ENCODE measurements at regions not wholly inside any gene's neighbourhood (a gene's known extent, or its start where the extent isn't known, plus 50 kb on each side); places are given as distances from the start of the nearest gene placed in this dataset.

DNA sequence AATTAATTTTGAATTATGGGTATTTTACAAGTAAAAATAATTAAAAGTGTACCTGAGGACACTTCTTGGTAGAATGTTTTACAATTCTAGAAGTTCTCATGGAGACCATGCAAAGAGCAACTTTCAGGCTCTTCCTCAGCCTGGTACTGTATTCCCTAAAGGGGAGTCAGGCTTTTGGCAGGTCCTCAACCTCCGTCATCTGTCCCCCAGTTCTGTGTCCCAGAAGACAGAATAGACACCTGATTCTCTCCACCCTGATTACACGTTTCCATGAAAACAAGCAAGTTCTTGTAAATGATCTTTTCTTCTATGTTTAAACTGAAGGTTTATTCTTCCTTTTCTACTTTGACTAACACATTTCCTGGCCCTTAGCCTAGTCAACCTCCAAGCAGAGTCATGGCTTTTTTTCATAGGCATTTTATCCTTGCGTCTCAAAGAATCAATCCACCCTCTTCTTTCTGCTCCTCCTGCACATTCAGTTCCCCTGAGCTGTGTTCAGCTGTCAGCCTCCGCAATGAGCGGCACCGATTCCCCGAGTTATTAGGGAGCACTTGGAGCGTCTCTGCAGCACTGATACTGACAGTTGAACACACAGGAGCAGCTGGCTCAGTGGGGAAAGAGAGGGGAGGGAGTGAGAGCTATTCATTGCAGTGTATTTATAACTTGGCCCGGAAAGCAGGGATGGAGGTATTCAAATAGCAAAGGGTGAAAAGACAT, 1082.4 kb upstream of the MAP3K7 start:
- Mint-ChIP-seq H3K4me3 (no peak overlapping the region), H3K27me3 (no peaks in the 10 kb centered on the region), H3K4me1 (no peaks in the 10 kb centered on the region), H3K36me3 (no peaks in the 10 kb centered on the region), H3K27ac (no peak overlapping the region), H3K9me3 (peaks cover 0 to 3% (median 0%) of the 10 kb centered on the region in 7 donors)
- DNase-seq (no peak), ATAC-seq (ENCODE audit: low read depth in 2 of 2) (no peak)

DNA sequence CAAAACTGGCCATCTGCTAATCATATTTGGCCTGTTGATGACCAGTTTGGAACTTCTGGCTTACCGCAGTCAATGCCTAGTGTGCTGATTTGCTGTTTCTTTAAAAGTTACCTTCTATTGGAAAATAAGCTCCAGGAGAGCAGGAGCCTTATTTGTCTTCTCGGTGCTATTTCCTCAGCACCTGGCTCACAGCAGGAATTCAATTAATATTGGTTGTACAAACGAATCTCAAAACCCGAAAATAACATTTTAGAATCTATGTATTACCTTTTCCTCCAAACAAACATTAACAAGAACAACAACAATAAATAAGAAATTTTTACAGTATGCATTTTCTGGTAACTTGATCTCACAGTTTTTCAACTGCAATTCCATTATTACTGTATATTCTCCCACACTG, 1080.7 kb upstream of the MAP3K7 start:
- Mint-ChIP-seq H3K27ac (no peak overlapping the region), H3K36me3 (no peaks in the 10 kb centered on the region), H3K4me3 (no peak overlapping the region), H3K4me1 (no peaks in the 10 kb centered on the region), H3K27me3 (no peaks in the 10 kb centered on the region), H3K9me3 (peaks cover 0 to 10% (median 0%) of the 10 kb centered on the region in 7 donors)
- no peak for ATAC-seq (ENCODE audit: low read depth in 2 of 2)
- no peak for DNase-seq

- Mint-ChIP-seq H3K9me3 (peaks cover 0 to 10% (median 0%) of the 10 kb centered on the region in 7 donors), H3K36me3 (no peaks in the 10 kb centered on the region), H3K4me1 (no peaks in the 10 kb centered on the region), H3K27ac (no peak overlapping the region), H3K4me3 (no peak overlapping the region), H3K27me3 (no peaks in the 10 kb centered on the region)
- DNase-seq (no peak), ATAC-seq (ENCODE audit: low read depth in 2 of 2) (no peak)
These were observed 1077.6 kb upstream of the MAP3K7 start for GRCh38 chr6:91664327-91664959.

GRCh38 chr6:91660893-91661292, 1074.0 kb upstream of the MAP3K7 start:
- DNase-seq (no peak), ATAC-seq (ENCODE audit: low read depth in 2 of 2) (no peak)
- Mint-ChIP-seq H3K27me3 (no peaks in the 10 kb centered on the region), H3K4me3 (no peak overlapping the region), H3K27ac (no peak overlapping the region), H3K4me1 (no peaks in the 10 kb centered on the region), H3K9me3 (peaks cover 0 to 10% (median 0%) of the 10 kb centered on the region in 7 donors), H3K36me3 (no peaks in the 10 kb centered on the region)

DNA sequence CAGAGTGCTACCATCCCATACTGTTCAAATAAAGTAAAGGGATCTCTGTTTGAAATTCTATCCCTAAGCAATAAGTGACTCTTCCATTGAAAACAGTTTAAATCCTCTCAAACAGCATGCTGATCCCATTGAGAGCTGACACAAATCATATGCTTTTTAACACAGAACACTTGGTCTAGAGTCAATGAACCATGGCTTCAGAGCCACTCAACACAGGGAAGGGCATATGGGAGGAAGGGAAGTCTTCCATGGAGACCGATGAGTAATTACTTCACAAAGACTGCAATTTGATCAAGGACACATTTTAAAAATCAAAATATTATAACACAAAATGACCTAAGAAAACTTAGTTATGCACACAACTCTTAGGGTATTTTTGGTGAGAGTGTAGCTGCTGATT, 1073.0 kb upstream of the MAP3K7 start:
- no peak overlapping the region for H3K4me3 Mint-ChIP-seq
- peaks cover 0 to 10% (median 0%) of the 10 kb centered on the region in 7 donors for H3K9me3 Mint-ChIP-seq
- DNase-seq (no peak), ATAC-seq (ENCODE audit: low read depth in 2 of 2) (no peak)
- H3K36me3 Mint-ChIP-seq = no peaks in the 10 kb centered on the region
- no peak overlapping the region for H3K27ac Mint-ChIP-seq
- no peaks in the 10 kb centered on the region for H3K27me3 Mint-ChIP-seq
- no peaks in the 10 kb centered on the region for H3K4me1 Mint-ChIP-seq

- H3K36me3 Mint-ChIP-seq = no peaks in the 10 kb centered on the region
- ATAC-seq (ENCODE audit: low read depth in 2 of 2) (no peak), DNase-seq (no peak)
- no peaks in the 10 kb centered on the region for H3K4me1 Mint-ChIP-seq
- no peak overlapping the region for H3K27ac Mint-ChIP-seq
- H3K4me3 Mint-ChIP-seq = no peak overlapping the region
- peaks cover 0 to 10% (median 0%) of the 10 kb centered on the region in 7 donors for H3K9me3 Mint-ChIP-seq
- H3K27me3 Mint-ChIP-seq = no peaks in the 10 kb centered on the region
These were observed 1067.9 kb upstream of the MAP3K7 start for GRCh38 chr6:91654793-91655192.

DNA sequence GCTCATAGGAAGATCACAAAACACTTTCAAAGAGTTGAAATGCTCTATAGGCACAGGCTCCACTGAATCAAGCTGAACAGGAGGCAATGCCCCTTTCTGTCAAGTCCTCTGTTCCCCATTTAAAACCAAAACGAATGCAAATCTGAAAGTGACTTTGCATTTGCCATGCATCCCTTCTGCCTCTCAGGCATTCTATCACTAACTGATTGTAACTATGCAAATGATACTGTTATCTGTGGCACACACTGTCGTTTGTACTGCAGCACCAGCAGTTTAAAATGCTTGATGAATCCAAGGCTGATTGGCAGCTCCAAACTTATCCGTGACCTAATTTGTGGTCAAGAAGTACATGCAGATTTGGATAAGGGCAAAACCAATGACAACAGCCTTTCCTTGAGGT, 1067.5 kb upstream of the MAP3K7 start:
- Mint-ChIP-seq H3K27me3 (no peaks in the 10 kb centered on the region), H3K9me3 (peaks cover 0 to 10% (median 0%) of the 10 kb centered on the region in 7 donors), H3K27ac (no peak overlapping the region), H3K4me3 (no peak overlapping the region), H3K4me1 (no peaks in the 10 kb centered on the region), H3K36me3 (no peaks in the 10 kb centered on the region)
- no peak for DNase-seq
- ATAC-seq (ENCODE audit: low read depth in 2 of 2) = no peak

DNA sequence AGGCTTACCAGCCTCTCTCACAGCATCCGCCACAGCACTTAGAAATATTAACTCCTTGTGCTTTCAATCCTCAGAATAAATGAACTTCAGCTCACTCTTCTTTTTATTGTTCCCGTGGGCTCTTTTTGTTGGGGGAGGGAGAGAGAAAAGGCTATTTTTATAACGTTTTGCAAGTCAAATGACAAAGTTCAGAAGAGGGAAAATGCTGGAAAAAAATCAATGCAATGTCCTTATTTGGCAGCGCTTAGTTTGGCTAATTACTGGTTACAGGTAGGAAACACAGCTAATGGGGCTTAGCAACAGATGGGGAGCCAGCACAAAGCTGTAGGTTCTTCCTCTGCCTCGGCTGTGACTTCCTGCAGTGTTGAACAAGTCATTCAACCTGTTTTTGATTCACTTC, 1067.0 kb upstream of the MAP3K7 start:
- Mint-ChIP-seq H3K4me3 (no peak overlapping the region), H3K27ac (no peak overlapping the region)

DNA sequence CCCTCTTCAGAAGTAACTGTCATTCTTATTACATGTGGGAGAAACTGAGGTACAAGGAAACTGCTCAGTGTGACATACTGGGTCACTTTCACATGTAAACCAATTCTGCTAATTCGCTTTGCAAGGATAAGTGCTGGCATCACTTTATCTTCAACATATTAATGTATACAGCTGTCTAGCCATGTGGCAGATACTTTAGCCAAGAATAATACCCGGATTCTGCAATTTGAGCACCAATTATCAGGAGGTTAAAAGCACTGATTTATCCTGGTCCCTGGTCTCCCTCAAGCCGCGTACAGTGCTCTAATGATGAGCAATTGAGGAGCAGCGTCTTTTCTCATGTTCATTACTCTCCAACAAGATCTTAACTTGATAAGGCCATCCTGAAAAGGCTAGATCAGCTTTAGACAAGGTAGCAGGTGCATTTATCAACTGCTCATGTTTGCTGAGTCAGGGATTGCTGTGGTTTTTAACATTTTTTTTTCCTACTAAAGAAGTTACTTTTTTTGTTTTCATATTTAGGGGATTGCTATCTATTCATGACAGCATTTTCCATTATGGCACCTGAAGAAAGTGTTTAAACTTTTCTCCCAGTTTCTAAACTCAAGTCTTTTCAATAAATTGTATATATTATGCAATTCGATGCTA, 1066.3 kb upstream of the MAP3K7 start:
- H3K4me3 Mint-ChIP-seq = no peak overlapping the region
- no peak overlapping the region for H3K27ac Mint-ChIP-seq
- DNase-seq (no peak), ATAC-seq (ENCODE audit: low read depth in 2 of 2) (no peak)
- H3K9me3 Mint-ChIP-seq = peaks cover 0 to 10% (median 0%) of the 10 kb centered on the region in 7 donors
- H3K27me3 Mint-ChIP-seq = no peaks in the 10 kb centered on the region
- no peaks in the 10 kb centered on the region for H3K36me3 Mint-ChIP-seq
- H3K4me1 Mint-ChIP-seq = no peaks in the 10 kb centered on the region

More for the DNA sequence above, 1067.0 kb upstream of the MAP3K7 start:
- no peaks in the 10 kb centered on the region for H3K4me1 Mint-ChIP-seq
- ATAC-seq (ENCODE audit: low read depth in 2 of 2) (no peak), DNase-seq (no peak)
- no peaks in the 10 kb centered on the region for H3K27me3 Mint-ChIP-seq
- H3K36me3 Mint-ChIP-seq = no peaks in the 10 kb centered on the region
- peaks cover 0 to 10% (median 0%) of the 10 kb centered on the region in 7 donors for H3K9me3 Mint-ChIP-seq

- no peak for DNase-seq
- Mint-ChIP-seq H3K36me3 (no peaks in the 10 kb centered on the region), H3K27me3 (no peaks in the 10 kb centered on the region), H3K27ac (no peak overlapping the region), H3K4me3 (no peak overlapping the region), H3K9me3 (peaks cover 0 to 6% (median 0%) of the 10 kb centered on the region in 7 donors), H3K4me1 (no peaks in the 10 kb centered on the region)
- ATAC-seq (ENCODE audit: low read depth in 2 of 2) = no peak
These were observed 1059.8 kb upstream of the MAP3K7 start for GRCh38 chr6:91646649-91647048.

DNA sequence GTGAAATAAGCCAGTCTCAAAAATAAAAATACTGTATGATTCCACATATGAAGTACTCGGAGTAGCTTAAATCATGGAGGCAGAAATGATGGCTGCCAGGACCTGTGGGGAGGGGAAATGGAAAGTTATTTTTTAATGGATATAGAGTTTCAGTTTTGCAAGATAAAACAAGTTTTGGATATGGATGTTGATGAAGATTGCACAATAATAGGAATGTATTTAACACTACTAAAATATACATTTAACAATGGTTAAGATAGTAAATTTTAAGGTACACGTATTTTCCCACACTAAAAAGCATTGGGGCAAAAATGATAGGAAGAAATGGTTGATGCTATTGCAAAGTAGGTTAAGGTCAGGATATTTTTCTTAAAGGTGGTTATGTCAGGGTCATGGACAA, 1058.9 kb upstream of the MAP3K7 start:
- H3K9me3 Mint-ChIP-seq = peaks cover 0 to 6% (median 0%) of the 10 kb centered on the region in 7 donors
- H3K36me3 Mint-ChIP-seq = no peaks in the 10 kb centered on the region
- ATAC-seq (ENCODE audit: low read depth in 2 of 2) (no peak), DNase-seq (no peak)
- no peak overlapping the region for H3K27ac Mint-ChIP-seq
- no peaks in the 10 kb centered on the region for H3K4me1 Mint-ChIP-seq
- H3K4me3 Mint-ChIP-seq = no peak overlapping the region
- no peaks in the 10 kb centered on the region for H3K27me3 Mint-ChIP-seq

DNA sequence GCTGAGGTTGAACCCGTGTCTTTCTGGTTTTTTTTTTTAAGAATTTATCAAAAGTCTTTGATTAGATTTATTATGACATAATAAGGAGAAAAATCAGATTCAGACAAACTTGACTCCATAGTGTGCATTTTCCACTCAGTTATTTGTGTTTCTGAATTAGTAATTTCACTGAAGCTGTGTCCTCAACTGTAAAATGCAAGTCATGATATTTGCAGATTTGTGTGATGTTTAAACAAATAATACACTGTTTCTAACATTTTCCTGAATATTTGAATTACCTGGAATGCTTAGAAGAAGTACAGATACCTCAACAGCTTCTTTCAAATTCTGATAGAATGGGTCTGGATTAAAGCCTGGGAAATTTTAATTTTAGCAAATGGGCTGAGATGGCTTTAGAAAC, 1050.3 kb upstream of the MAP3K7 start:
- Mint-ChIP-seq H3K4me1 (no peaks in the 10 kb centered on the region), H3K4me3 (no peak overlapping the region), H3K27me3 (no peaks in the 10 kb centered on the region), H3K36me3 (no peaks in the 10 kb centered on the region), H3K9me3 (peaks cover 0 to 4% (median 0%) of the 10 kb centered on the region in 7 donors), H3K27ac (no peak overlapping the region)
- DNase-seq (no peak), ATAC-seq (ENCODE audit: low read depth in 2 of 2) (no peak)

DNA sequence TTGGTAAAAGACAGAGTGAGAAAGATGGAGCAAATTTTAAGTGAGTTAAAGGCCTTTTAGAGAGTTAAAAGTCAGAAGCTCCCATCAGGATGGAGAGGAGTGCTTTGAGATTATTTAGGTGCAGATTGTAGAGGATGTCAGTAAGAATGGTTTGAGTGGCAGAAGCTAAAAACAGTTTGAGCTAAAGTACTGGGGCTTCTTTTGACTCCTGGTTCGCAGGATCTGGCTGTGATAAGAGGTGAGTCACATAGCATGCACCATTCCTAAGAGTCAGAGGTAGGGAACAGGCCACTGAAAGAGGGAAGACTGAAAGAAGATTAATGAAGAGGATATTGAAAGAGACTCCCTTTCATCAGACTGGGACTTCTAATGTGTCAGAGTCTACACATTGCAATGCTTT, 1047.9 kb upstream of the MAP3K7 start:
- Mint-ChIP-seq H3K27me3 (no peaks in the 10 kb centered on the region), H3K36me3 (no peaks in the 10 kb centered on the region), H3K9me3 (peaks cover 0 to 9% (median 4%) of the 10 kb centered on the region in 7 donors), H3K4me3 (no peak overlapping the region), H3K4me1 (no peaks in the 10 kb centered on the region), H3K27ac (no peak overlapping the region)
- DNase-seq (no peak), ATAC-seq (ENCODE audit: low read depth in 2 of 2) (no peak)
